ENCODE measurements at regions not wholly inside any gene's neighbourhood (a gene's known extent, or its start where the extent isn't known, plus 50 kb on each side); places are given as distances from the start of the nearest gene placed in this dataset.

- no peak for TF ChIP-seq CTCF (IDR thresholded peaks at IDR 0.05)
- no peak for TF ChIP-seq EZH2 (IDR thresholded peaks at IDR 0.05; ENCODE audit: borderline replicate concordance, insufficient read depth, low read depth, low read length, poor library complexity, severe bottlenecking)
Measured at GRCh38 chr21:43339668-43340067, 87.3 kb downstream of the SIK1 start.

Data from B cell (primary cell).